ENCODE measurements at regions not wholly inside any gene's neighbourhood (a gene's known extent, or its start where the extent isn't known, plus 50 kb on each side); places are given as distances from the start of the nearest gene placed in this dataset.

GRCh38 chr3:18725668-18726407 is 300.7 kb upstream of the SATB1 start (continued):
- TF ChIP-seq CHD7 (IDR thresholded peaks at IDR 0.05; ENCODE audit: insufficient replicate concordance, low read length) (no peak), SIRT6 (IDR thresholded peaks at IDR 0.05; ENCODE audit: low read length) (no peak), SP4 (IDR thresholded peaks at IDR 0.05; ENCODE audit: low read length) (no peak), TCF12 (IDR thresholded peaks at IDR 0.05; ENCODE audit: low read depth, low read length) (no peak), CEBPB (IDR thresholded peaks at IDR 0.05; ENCODE audit: low read depth, low read length) (peak; percentile 97), ATF2 (IDR thresholded peaks at IDR 0.05; ENCODE audit: low read length) (no peak)

Measured in H1 (cell line).